HepG2 (cell line): ENCODE measurements at regions not wholly inside any gene's neighbourhood (a gene's known extent, or its start where the extent isn't known, plus 50 kb on each side); places are given as distances from the start of the nearest gene placed in this dataset.

ENCODE experiments used
- ATAC-seq: fragments of 200-7000 bp; cut with Tn5 transposase; 3 replicates; pipeline ENCODE4 v1.9.1; 2020; ENCODE audit warnings: mild to moderate bottlenecking, moderate library complexity
- BruUV-seq: library from RNA; stranded (reverse); fragments of 400-500 nt; replicated peaks from 2 replicates; lab custom pipeline; 2021; lab: Mats Ljungman, UMichigan
- CTCF ChIA-PET: fragments of 300-600 bp; formaldehyde crosslinking; extraction: SDS; loops from one replicate; lab custom pipeline; 2021; ENCODE audit warnings: low total read pairs, inconsistent platforms, low intra/inter-chr PET ratio; lab: Yijun Ruan, JAX
- POLR2A ChIA-PET: fragments of 350-600 bp; sonication (Branson Sonifier 250); formaldehyde crosslinking; loops from one replicate; lab custom pipeline; 2020; ENCODE audit warnings: antibody characterized with exemption, inconsistent platforms; lab: Yijun Ruan, JAX
- DNase-seq: peaks from one replicate; pipeline ENCODE4 v3.0.0-alpha.2; 2015; ENCODE audit warnings: low spot score
- FAIRE-seq: peaks from 3 replicates; lab custom pipeline; 2011; peaks lifted over from hg19 to GRCh38; lab: Jason Lieb, UNC
- H2AFZ ChIP-seq: one replicate; pipeline ENCODE4 v1.6.1; 2011; ENCODE audit warnings: low read length, inconsistent platforms
- H3K27ac ChIP-seq: fragments of 300-600 bp; 3 replicates; pipeline ENCODE4 v1.8.0; 2011; ENCODE audit warnings: mixed run types, mild to moderate bottlenecking, mixed read lengths, low read length, inconsistent platforms; ENCODE audit not compliant: insufficient read depth; ENCODE audit errors: extremely low read length
- H3K27me3 ChIP-seq, 2 experiments: fragments of 200-600 bp in 1 of 2; 2 replicates in 1 of 2; 3 replicates in 1 of 2; pipeline versions ENCODE4 v1.6.0 to v1.8.0; 2011; ENCODE audit warnings: low read length in 2 of 2, mild to moderate bottlenecking in 2 of 2, moderate library complexity in 2 of 2, inconsistent platforms in 1 of 2; ENCODE audit not compliant: insufficient read depth in 2 of 2, control insufficient read depth in 1 of 2
- H3K36me3 ChIP-seq, 2 experiments: fragments of 200-600 bp in 1 of 2; replicated peaks in 1 of 2; 2 replicates in 1 of 2; 3 replicates in 1 of 2; pipeline versions ENCODE4 v1.5.1 to v1.8.0; 2011; ENCODE audit warnings: low read length in 2 of 2, inconsistent platforms in 1 of 2; ENCODE audit not compliant: insufficient read depth in 2 of 2, control insufficient read depth in 1 of 2
- H3K4me1 ChIP-seq: 2 replicates; pipeline ENCODE4 v1.5.1; 2012; ENCODE audit warnings: low read length, inconsistent platforms; ENCODE audit not compliant: insufficient read depth
- H3K4me2 ChIP-seq: 2 replicates; pipeline ENCODE4 v1.6.0; 2011; ENCODE audit warnings: low read depth, low read length, inconsistent platforms
- H3K4me3 ChIP-seq, 3 experiments: fragments of 200-600 bp in 1 of 3; sonication (generic), shearing (Covaris generic) in 1 of 3; replicated peaks in 1 of 3; 2 replicates each; pipeline ENCODE4 v1.5.1; 2011 to 2016; ENCODE audit warnings: low read length in 3 of 3, inconsistent platforms in 2 of 3, low read depth in 2 of 3, mild to moderate bottlenecking in 2 of 3, control low read depth in 1 of 3, mixed read lengths in 1 of 3; ENCODE audit not compliant: insufficient read depth in 1 of 3
- H3K79me2 ChIP-seq: one replicate; pipeline ENCODE4 v1.6.1; 2011; ENCODE audit warnings: low read length, inconsistent platforms; ENCODE audit not compliant: insufficient read depth
- H3K9ac ChIP-seq: 2 replicates; pipeline ENCODE4 v1.6.0; 2011; ENCODE audit warnings: mild to moderate bottlenecking, low read depth, low read length, inconsistent platforms; ENCODE audit not compliant: insufficient read depth
- H3K9me3 ChIP-seq: 2 replicates; pipeline ENCODE4 v1.5.1; 2012; ENCODE audit warnings: mild to moderate bottlenecking, low read length
- H4K20me1 ChIP-seq: 2 replicates; pipeline ENCODE4 v1.6.0; 2011; ENCODE audit warnings: inconsistent platforms, mild to moderate bottlenecking, low read length, moderate library complexity; ENCODE audit not compliant: insufficient read depth
- ATF1 ChIP-seq: IDR thresholded peaks from 2 replicates; pipeline ENCODE4 v1.6.1; 2016; ENCODE audit warnings: mild to moderate bottlenecking, control low read depth
- BCL6 ChIP-seq: IDR thresholded peaks from 2 replicates; pipeline ENCODE4 v1.6.1; 2016; ENCODE audit warnings: missing genetic modification reagents, missing compliant biosample characterization
- CBX5 ChIP-seq: sonication (generic); formaldehyde crosslinking; IDR thresholded peaks from 2 replicates; pipeline ENCODE4 v1.4.0; 2020; ENCODE audit warnings: missing genetic modification reagents, borderline replicate concordance
- GABPA ChIP-seq, 2 experiments: IDR thresholded peaks; 2 replicates each; pipeline ENCODE4 v1.6.1; 2011 to 2016; ENCODE audit warnings: low read depth in 2 of 2, low read length in 1 of 2, missing biosample characterization in 1 of 2, missing genetic modification characterization in 1 of 2
- HMGXB3 ChIP-seq: sonication (generic); formaldehyde crosslinking; IDR thresholded peaks from 2 replicates; pipeline ENCODE4 v1.4.0; 2020; ENCODE audit warnings: missing genetic modification reagents, borderline replicate concordance
- IRX3 ChIP-seq: sonication (generic); formaldehyde crosslinking; IDR thresholded peaks from 2 replicates; pipeline ENCODE4 v1.8.1; 2023; ENCODE audit warnings: mild to moderate bottlenecking, low read depth, missing genetic modification reagents, borderline replicate concordance
- MLX ChIP-seq: IDR thresholded peaks from 2 replicates; pipeline ENCODE4 v1.6.1; 2016
- MNT ChIP-seq: fragments of 450-650 bp; IDR thresholded peaks from 2 replicates; pipeline ENCODE4 v1.6.1; 2016
- NAIF1 ChIP-seq: sonication (generic); formaldehyde crosslinking; IDR thresholded peaks from 2 replicates; pipeline ENCODE4 v1.5.0; 2020; ENCODE audit warnings: mild to moderate bottlenecking, missing genetic modification reagents, borderline replicate concordance
- NFE2 ChIP-seq: sonication (generic); formaldehyde crosslinking; IDR thresholded peaks from 2 replicates; pipeline ENCODE4 v1.4.0; 2020; ENCODE audit warnings: missing genetic modification reagents
- REL ChIP-seq: sonication (generic); formaldehyde crosslinking; conservative IDR thresholded peaks from 2 replicates; pipeline ENCODE4 v1.8.0; 2022; ENCODE audit warnings: mild to moderate bottlenecking, missing genetic modification reagents, moderate library complexity
- ZNF326 ChIP-seq: sonication (generic); formaldehyde crosslinking; IDR thresholded peaks from 2 replicates; pipeline ENCODE4 v1.4.0; 2020; ENCODE audit warnings: missing genetic modification reagents, borderline replicate concordance
- ZNF383 ChIP-seq: sonication (generic); formaldehyde crosslinking; IDR thresholded peaks from 2 replicates; pipeline ENCODE4 v1.4.0; 2020; ENCODE audit warnings: missing genetic modification reagents, mild to moderate bottlenecking, borderline replicate concordance
- ZNF563 ChIP-seq: sonication (generic); formaldehyde crosslinking; IDR thresholded peaks from 2 replicates; pipeline ENCODE4 v1.8.0; 2022; ENCODE audit warnings: mild to moderate bottlenecking, moderate library complexity, missing genetic modification reagents
- ZNF776 ChIP-seq: sonication (generic); formaldehyde crosslinking; IDR thresholded peaks from 2 replicates; pipeline ENCODE4 v1.4.0; 2020; ENCODE audit warnings: mild to moderate bottlenecking, missing genetic modification reagents
- ZZZ3 ChIP-seq: sonication (generic); formaldehyde crosslinking; IDR thresholded peaks from 2 replicates; pipeline ENCODE4 v1.4.0; 2020; ENCODE audit warnings: missing genetic modification reagents, mild to moderate bottlenecking, borderline replicate concordance
- WGBS: methylation state at CpG from one replicate; pipeline ENCODE4 v1.1.6; 2017; ENCODE audit warnings: low lambda C conversion rate; 5-methylcytosine and 5-hydroxymethylcytosine counted together
- in situ Hi-C: cut with HindIII; loops from 2 replicates; pipeline ENCODE4 v1.10.0; 2017; ENCODE audit warnings: low pct_unique_long_range_greater_than_20kb; ENCODE audit not compliant: extremely low pct_ligation_motif_present
- intact Hi-C: fragments of 100-400 bp; cut with micrococcal nuclease; formaldehyde crosslinking; loops from one replicate; pipeline ENCODE4 v1.10.0; 2022; ENCODE audit not compliant: unreplicated experiment
- TF ChIP-seq, protein P1 (sequence below): sonication (generic); formaldehyde crosslinking; IDR thresholded peaks from 2 replicates; pipeline ENCODE4 v1.5.0; 2020; ENCODE audit warnings: missing genetic modification reagents

DNA sequence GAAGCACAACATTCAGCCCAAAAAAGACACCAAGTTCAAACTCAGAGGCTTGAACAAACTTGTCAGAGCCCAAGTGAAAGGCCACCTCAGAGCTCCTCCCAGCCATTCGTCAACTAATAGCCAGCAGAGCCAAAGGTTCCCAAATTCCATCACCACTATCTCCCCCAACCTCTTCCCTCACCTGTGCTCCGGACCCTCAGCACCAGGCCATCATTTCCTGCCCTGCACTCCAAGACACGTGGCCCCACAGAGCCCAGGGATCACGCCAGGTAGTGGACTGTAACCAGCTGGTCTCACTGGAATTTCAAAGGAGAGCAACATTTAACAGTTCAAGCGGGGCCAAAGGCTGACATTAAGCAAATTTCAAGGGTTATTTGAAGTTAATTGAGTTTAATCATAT, 245.2 kb upstream of the IGF1R start:
- 4% methylated on average over 5 of the region's 5 CpGs for WGBS
- no TSS peak for BruUV-seq
- Histone ChIP-seq H3K4me3 (no peak overlapping the region), H3K79me2 (no peaks in the 10 kb centered on the region), H3K9ac (no peak overlapping the region), H3K9me3 (no peaks in the 10 kb centered on the region), H3K4me1 (peaks cover 3% of the 10 kb centered on the region; the same call in 1 of the 2 replicates), H3K4me2 (no peak overlapping the region), H3K27ac (no peak overlapping the region), H4K20me1 (no peaks in the 10 kb centered on the region), H3K27me3 (peaks cover 0 to 5% of the 10 kb centered on the region in 2 experiments; a peak in 2 of 5 replicates), H3K36me3 (no peaks in the 10 kb centered on the region), H2AFZ (no peak overlapping the region)
- in situ Hi-C loops = loop anchor here (25.0 kb wide), 1 partner anchor 491 kb away; no protein-coding TSS in a partner anchor
- intact Hi-C loops = loop anchor here (5.0 kb wide), 1 partner anchor 1859 kb away; no protein-coding TSS in a partner anchor
- ATAC-seq = no peak
- DNase-seq = no peak
- FAIRE-seq = no peak
- ChIA-PET CTCF (no interaction called here), POLR2A (no interaction called here)
- no peak for TF ChIP-seq ZNF383 (CRISPR knock-in tag)
- TF ChIP-seq NAIF1 (CRISPR knock-in tag) = no peak
- TF ChIP-seq MNT = no peak
- TF ChIP-seq ATF1 (CRISPR knock-in tag) = no peak
- TF ChIP-seq ZZZ3 (CRISPR knock-in tag) = no peak
- no peak for TF ChIP-seq REL (CRISPR knock-in tag)
- no peak for TF ChIP-seq NFE2 (CRISPR knock-in tag)
- no peak for TF ChIP-seq CBX5 (CRISPR knock-in tag)
- TF ChIP-seq, protein P1, sequence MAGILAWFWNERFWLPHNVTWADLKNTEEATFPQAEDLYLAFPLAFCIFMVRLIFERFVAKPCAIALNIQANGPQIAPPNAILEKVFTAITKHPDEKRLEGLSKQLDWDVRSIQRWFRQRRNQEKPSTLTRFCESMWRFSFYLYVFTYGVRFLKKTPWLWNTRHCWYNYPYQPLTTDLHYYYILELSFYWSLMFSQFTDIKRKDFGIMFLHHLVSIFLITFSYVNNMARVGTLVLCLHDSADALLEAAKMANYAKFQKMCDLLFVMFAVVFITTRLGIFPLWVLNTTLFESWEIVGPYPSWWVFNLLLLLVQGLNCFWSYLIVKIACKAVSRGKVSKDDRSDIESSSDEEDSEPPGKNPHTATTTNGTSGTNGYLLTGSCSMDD (CRISPR knock-in tag) = no peak
- no peak for TF ChIP-seq IRX3
- TF ChIP-seq ZNF563 (CRISPR knock-in tag) = no peak
- TF ChIP-seq HMGXB3 = no peak
- TF ChIP-seq ZNF326 (CRISPR knock-in tag) = no peak
- no peak for TF ChIP-seq MLX
- TF ChIP-seq BCL6 = no peak
- no peak for TF ChIP-seq ZNF776 (CRISPR knock-in tag)
- no peak for TF ChIP-seq GABPA (IDR thresholded peaks at IDR 0.05; ENCODE audit: low read depth, low read length)
- TF ChIP-seq GABPA (CRISPR knock-in tag; IDR thresholded peaks at IDR 0.05; ENCODE audit: low read depth) = no peak
